SH-SY5Y (cell line): ENCODE measurements at regions not wholly inside any gene's neighbourhood (a gene's known extent, or its start where the extent isn't known, plus 50 kb on each side); places are given as distances from the start of the nearest gene placed in this dataset.

Experiments
- GATA2 ChIP-seq: IDR thresholded peaks from 2 replicates; pipeline ENCODE4 v1.6.1; 2011; ENCODE audit warnings: mild to moderate bottlenecking, low read depth, low read length
- GATA3 ChIP-seq: IDR thresholded peaks from 2 replicates; pipeline ENCODE4 v1.6.1; 2011; ENCODE audit warnings: low read depth, mild to moderate bottlenecking, low read length, moderate library complexity

GRCh38 chr19:32029235-32029634 lies 316.2 kb upstream of the ZNF507 start:
- TF ChIP-seq GATA3 = no peak; the same call in 1 of the 2 replicates
- TF ChIP-seq GATA2 = peak; percentile 89

- TF ChIP-seq GATA2 (no peak), GATA3 (no peak)
Measured at GRCh38 chr19:32032561-32032960, 312.8 kb upstream of the ZNF507 start.

GRCh38 chr19:32035626-32036025 lies 309.8 kb upstream of the ZNF507 start:
- TF ChIP-seq GATA2 (no peak), GATA3 (no peak)

- no peak for TF ChIP-seq GATA2
- TF ChIP-seq GATA3 = no peak
Measured at GRCh38 chr19:32038021-32038920, 307.1 kb upstream of the ZNF507 start.

- TF ChIP-seq GATA3 (no peak), GATA2 (no peak)
Measured at GRCh38 chr19:32038961-32039360, 306.4 kb upstream of the ZNF507 start.

- TF ChIP-seq GATA2 (no peak), GATA3 (no peak)
Measured at GRCh38 chr19:32039440-32039839, 306.0 kb upstream of the ZNF507 start.

GRCh38 chr19:32040236-32040635 lies 305.2 kb upstream of the ZNF507 start:
- no peak for TF ChIP-seq GATA2
- no peak for TF ChIP-seq GATA3

- no peak for TF ChIP-seq GATA3
- TF ChIP-seq GATA2 = peak; percentile 59
Measured at GRCh38 chr19:32041681-32042292, 303.6 kb upstream of the ZNF507 start.

GRCh38 chr19:32047788-32048187 lies 297.6 kb upstream of the ZNF507 start:
- TF ChIP-seq GATA3 = no peak
- no peak for TF ChIP-seq GATA2

GRCh38 chr19:32053376-32053775 lies 292.0 kb upstream of the ZNF507 start:
- TF ChIP-seq GATA2 (no peak), GATA3 (no peak)

- TF ChIP-seq GATA2 (no peak), GATA3 (no peak)
Measured at GRCh38 chr19:32053861-32054260, 291.5 kb upstream of the ZNF507 start.

GRCh38 chr19:32058131-32058530 lies 287.3 kb upstream of the ZNF507 start:
- no peak for TF ChIP-seq GATA3
- no peak for TF ChIP-seq GATA2

- no peak for TF ChIP-seq GATA3
- no peak for TF ChIP-seq GATA2
Measured at GRCh38 chr19:32061315-32061714, 284.1 kb upstream of the ZNF507 start.

- no peak for TF ChIP-seq GATA3
- no peak for TF ChIP-seq GATA2
Measured at GRCh38 chr19:32063601-32064000, 281.8 kb upstream of the ZNF507 start.

- TF ChIP-seq GATA2 (no peak), GATA3 (no peak)
Measured at GRCh38 chr19:32066056-32066455, 279.4 kb upstream of the ZNF507 start.

- no peak for TF ChIP-seq GATA2
- TF ChIP-seq GATA3 = no peak
Measured at GRCh38 chr19:32067685-32068084, 277.7 kb upstream of the ZNF507 start.

GRCh38 chr19:32068793-32069192 lies 276.6 kb upstream of the ZNF507 start:
- TF ChIP-seq GATA3 (no peak), GATA2 (no peak)
